Colon (tissue), 2 donors: ENCODE measurements at regions not wholly inside any gene's neighbourhood (a gene's known extent, or its start where the extent isn't known, plus 50 kb on each side); places are given as distances from the start of the nearest gene placed in this dataset.

Source experiments
- FAIRE-seq: peaks from 2 replicates; lab custom pipeline; 2012; peaks lifted over from hg19 to GRCh38; lab: Jason Lieb, UNC
- donor health status: control.
- donor health status: control.

GRCh38 chr5:126369995-126370731, 53.0 kb upstream of the GRAMD2B start:
- no peak for FAIRE-seq

- peak; percentile 49 for FAIRE-seq
Measured at GRCh38 chr5:126370796-126371718, 52.2 kb upstream of the GRAMD2B start.

- no peak for FAIRE-seq
Measured at GRCh38 chr5:126373375-126374108, 49.7 kb upstream of the GRAMD2B start.
